Skeletal muscle satellite cell (primary cell): ENCODE measurements at regions not wholly inside any gene's neighbourhood (a gene's known extent, or its start where the extent isn't known, plus 50 kb on each side); places are given as distances from the start of the nearest gene placed in this dataset.
"Not testable (repeated sequence)": the region's sequence is repeated elsewhere in the genome, so short reads cannot be mapped to it uniquely, and the experiment has no call there.

Experiments used
- H3K27me3 ChIP-seq: 2 replicates; pipeline ENCODE4 v1.7.0; 2013; ENCODE audit warnings: low read length; ENCODE audit not compliant: control insufficient read depth, insufficient read depth
- H3K36me3 ChIP-seq: 2 replicates; pipeline ENCODE4 v1.7.0; 2013; ENCODE audit warnings: mild to moderate bottlenecking, control low read depth, low read length; ENCODE audit not compliant: insufficient read depth
- H3K4me1 ChIP-seq: 2 replicates; pipeline ENCODE4 v1.7.0; 2013; ENCODE audit warnings: low read length; ENCODE audit not compliant: control insufficient read depth, insufficient read depth
- H3K4me2 ChIP-seq: 2 replicates; pipeline ENCODE4 v1.7.0; 2013; ENCODE audit warnings: mild to moderate bottlenecking, low read length
- H3K4me3 ChIP-seq: 2 replicates; pipeline ENCODE4 v1.7.0; 2013; ENCODE audit warnings: low read length
- H3K9ac ChIP-seq: 2 replicates; pipeline ENCODE4 v1.7.0; 2013; ENCODE audit warnings: mild to moderate bottlenecking, low read depth, low read length, moderate library complexity
- H3K9me3 ChIP-seq: replicated peaks from 2 replicates; pipeline ENCODE4 v1.7.0; 2013; ENCODE audit warnings: mild to moderate bottlenecking, control low read depth, low read length

GRCh38 chr6:2611092-2611491 lies 139.6 kb downstream of the MYLK4 start:
- Histone ChIP-seq H3K4me1 (no peaks in the 10 kb centered on the region), H3K4me3 (no peak overlapping the region), H3K27me3 (peaks cover 9% of the 10 kb centered on the region), H3K4me2 (no peak overlapping the region), H3K9me3 (no peaks in the 10 kb centered on the region), H3K36me3 (no peaks in the 10 kb centered on the region), H3K9ac (no peak overlapping the region)

- no peak overlapping the region for H3K9ac ChIP-seq
- H3K4me2 ChIP-seq, result no peak overlapping the region
- H3K4me3 ChIP-seq, result no peak overlapping the region
- no peaks in the 10 kb centered on the region for H3K36me3 ChIP-seq
- no peaks in the 10 kb centered on the region for H3K4me1 ChIP-seq
- H3K27me3 ChIP-seq, result peaks cover 9% of the 10 kb centered on the region
- H3K9me3 ChIP-seq, result no peaks in the 10 kb centered on the region
These were observed 142.2 kb downstream of the MYLK4 start for GRCh38 chr6:2608503-2608902.

- H3K9ac ChIP-seq, result no peak overlapping the region
- no peak overlapping the region for H3K4me3 ChIP-seq
- H3K4me2 ChIP-seq, result no peak overlapping the region
- H3K9me3 ChIP-seq, result no peaks in the 10 kb centered on the region
- H3K4me1 ChIP-seq, result no peaks in the 10 kb centered on the region
- H3K27me3 ChIP-seq, result no peaks in the 10 kb centered on the region
- no peaks in the 10 kb centered on the region for H3K36me3 ChIP-seq
These were observed 150.4 kb downstream of the MYLK4 start for GRCh38 chr6:2600363-2600762.

GRCh38 chr6:2599817-2600216 lies 150.9 kb downstream of the MYLK4 start:
- Histone ChIP-seq H3K4me3 (no peak overlapping the region), H3K4me2 (no peak overlapping the region), H3K36me3 (no peaks in the 10 kb centered on the region), H3K27me3 (no peaks in the 10 kb centered on the region), H3K4me1 (no peaks in the 10 kb centered on the region), H3K9ac (no peak overlapping the region), H3K9me3 (no peaks in the 10 kb centered on the region)

GRCh38 chr6:2598867-2599266 lies 151.9 kb downstream of the MYLK4 start:
- no peak overlapping the region for H3K4me2 ChIP-seq
- H3K9me3 ChIP-seq, result no peaks in the 10 kb centered on the region
- no peak overlapping the region for H3K4me3 ChIP-seq
- H3K4me1 ChIP-seq, result no peaks in the 10 kb centered on the region
- H3K9ac ChIP-seq, result no peak overlapping the region
- H3K27me3 ChIP-seq, result no peaks in the 10 kb centered on the region
- no peaks in the 10 kb centered on the region for H3K36me3 ChIP-seq

GRCh38 chr6:2597991-2598390 lies 152.7 kb downstream of the MYLK4 start:
- H3K36me3 ChIP-seq, result no peaks in the 10 kb centered on the region
- H3K9ac ChIP-seq, result no peak overlapping the region
- H3K27me3 ChIP-seq, result no peaks in the 10 kb centered on the region
- no peaks in the 10 kb centered on the region for H3K9me3 ChIP-seq
- H3K4me3 ChIP-seq, result no peak overlapping the region
- no peak overlapping the region for H3K4me2 ChIP-seq
- no peaks in the 10 kb centered on the region for H3K4me1 ChIP-seq

- not testable (repeated sequence) for H3K9me3 ChIP-seq, H3K4me1 ChIP-seq, H3K27me3 ChIP-seq
These were observed 153.3 kb downstream of the MYLK4 start for GRCh38 chr6:2597457-2597856.

GRCh38 chr6:2596222-2596621 lies 154.5 kb downstream of the MYLK4 start:
- H3K9ac ChIP-seq, result no peak overlapping the region
- no peak overlapping the region for H3K4me2 ChIP-seq
- no peaks in the 10 kb centered on the region for H3K9me3 ChIP-seq
- no peaks in the 10 kb centered on the region for H3K36me3 ChIP-seq
- no peaks in the 10 kb centered on the region for H3K27me3 ChIP-seq
- H3K4me1 ChIP-seq, result no peaks in the 10 kb centered on the region
- H3K4me3 ChIP-seq, result no peak overlapping the region

More at GRCh38 chr6:2597457-2597856, 153.3 kb downstream of the MYLK4 start:
- not testable (repeated sequence) for H3K36me3 ChIP-seq, H3K4me2 ChIP-seq, H3K9ac ChIP-seq, H3K4me3 ChIP-seq

- Histone ChIP-seq H3K27me3 (peaks cover 13% of the 10 kb centered on the region), H3K4me2 (no peak overlapping the region), H3K4me1 (no peaks in the 10 kb centered on the region), H3K9ac (no peak overlapping the region), H3K4me3 (no peak overlapping the region), H3K36me3 (no peaks in the 10 kb centered on the region), H3K9me3 (no peaks in the 10 kb centered on the region)
These were observed 155.9 kb downstream of the MYLK4 start for GRCh38 chr6:2594868-2595267.

GRCh38 chr6:2593167-2593566 lies 157.6 kb downstream of the MYLK4 start:
- Histone ChIP-seq H3K27me3 (peaks cover 20% of the 10 kb centered on the region), H3K36me3 (no peaks in the 10 kb centered on the region), H3K4me3 (no peak overlapping the region), H3K4me2 (no peak overlapping the region), H3K9me3 (no peaks in the 10 kb centered on the region), H3K9ac (no peak overlapping the region), H3K4me1 (no peaks in the 10 kb centered on the region)

GRCh38 chr6:2589171-2589661 lies 161.5 kb downstream of the MYLK4 start:
- Histone ChIP-seq H3K4me2 (no peak overlapping the region), H3K4me1 (no peaks in the 10 kb centered on the region), H3K27me3 (peaks cover 20% of the 10 kb centered on the region), H3K9me3 (no peaks in the 10 kb centered on the region), H3K36me3 (no peaks in the 10 kb centered on the region), H3K4me3 (no peak overlapping the region), H3K9ac (no peak overlapping the region)

- no peak overlapping the region for H3K4me3 ChIP-seq
- no peaks in the 10 kb centered on the region for H3K4me1 ChIP-seq
- no peak overlapping the region for H3K9ac ChIP-seq
- H3K4me2 ChIP-seq, result no peak overlapping the region
- no peaks in the 10 kb centered on the region for H3K9me3 ChIP-seq
- no peaks in the 10 kb centered on the region for H3K36me3 ChIP-seq
- peaks cover 8% of the 10 kb centered on the region for H3K27me3 ChIP-seq
These were observed 167.3 kb downstream of the MYLK4 start for GRCh38 chr6:2583459-2583858.
